Rectal smooth muscle tissue (tissue), 1 donor: ENCODE measurements at regions not wholly inside any gene's neighbourhood (a gene's known extent, or its start where the extent isn't known, plus 50 kb on each side); places are given as distances from the start of the nearest gene placed in this dataset.
"Not testable (repeated sequence)": the region's sequence is repeated elsewhere in the genome, so short reads cannot be mapped to it uniquely, and the experiment has no call there.

Experiments
- H3K27ac ChIP-seq: one replicate; pipeline ENCODE4 v1.7.0; 2013; ENCODE audit warnings: low read depth, low read length, inconsistent platforms
- H3K27me3 ChIP-seq: one replicate; pipeline ENCODE4 v1.7.0; 2013; ENCODE audit warnings: low read length; ENCODE audit not compliant: control insufficient read depth, insufficient read depth
- H3K36me3 ChIP-seq: one replicate; pipeline ENCODE4 v1.7.0; 2013; ENCODE audit warnings: low read length; ENCODE audit not compliant: control insufficient read depth, insufficient read depth
- H3K4me1 ChIP-seq: one replicate; pipeline ENCODE4 v1.7.0; 2013; ENCODE audit warnings: low read length; ENCODE audit not compliant: control insufficient read depth, insufficient read depth
- H3K4me3 ChIP-seq: one replicate; pipeline ENCODE4 v1.7.0; 2013; ENCODE audit warnings: low read length
- H3K9ac ChIP-seq: one replicate; pipeline ENCODE4 v1.7.0; 2013; ENCODE audit warnings: low read length

DNA sequence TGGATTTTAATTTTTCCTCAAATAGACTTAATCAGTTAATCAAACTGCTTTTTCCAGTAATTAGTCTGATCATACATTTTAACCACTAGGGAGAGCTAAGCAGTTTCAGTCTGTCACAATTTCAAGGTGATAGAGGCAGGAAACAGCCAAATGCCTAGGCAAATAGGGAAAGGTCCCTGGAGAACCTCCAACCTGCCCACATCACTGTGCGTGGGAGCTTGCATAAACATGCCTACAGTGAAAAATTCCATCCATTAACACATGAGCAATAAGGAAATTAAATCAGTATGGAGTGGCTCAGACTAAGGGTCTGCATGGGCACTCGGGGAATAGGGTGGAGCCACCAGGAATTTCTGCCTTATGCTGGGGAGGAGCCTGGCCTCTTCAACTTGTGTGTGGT, 74.6 kb downstream of the AASDHPPT start:
- Histone ChIP-seq H3K27ac (no peak overlapping the region), H3K4me3 (no peak overlapping the region), H3K9ac (no peak overlapping the region), H3K36me3 (no peaks in the 10 kb centered on the region), H3K27me3 (no peaks in the 10 kb centered on the region), H3K4me1 (no peaks in the 10 kb centered on the region)

DNA sequence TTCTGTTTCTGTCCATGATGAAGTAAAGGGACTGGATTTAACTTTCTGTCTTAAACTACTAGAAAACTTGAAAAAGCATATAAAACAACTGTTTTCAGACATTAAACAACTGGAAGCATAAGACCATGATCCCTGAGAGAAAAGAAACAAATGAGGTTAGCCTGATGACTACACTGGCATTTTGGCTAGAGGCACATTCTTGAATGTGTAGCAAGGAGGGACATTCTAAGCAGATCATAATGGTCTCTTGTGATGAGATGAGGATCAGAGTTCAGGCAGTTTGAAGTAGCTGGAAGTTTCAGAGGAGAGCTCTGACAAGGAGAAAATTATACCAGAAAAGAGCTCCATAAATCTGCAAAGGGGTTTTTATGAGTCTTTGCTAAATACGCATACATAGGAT, 75.4 kb downstream of the AASDHPPT start:
- H3K9ac ChIP-seq = no peak overlapping the region
- no peaks in the 10 kb centered on the region for H3K4me1 ChIP-seq
- H3K4me3 ChIP-seq = no peak overlapping the region
- no peaks in the 10 kb centered on the region for H3K36me3 ChIP-seq
- no peak overlapping the region for H3K27ac ChIP-seq
- H3K27me3 ChIP-seq = no peaks in the 10 kb centered on the region

GRCh38 chr11:106156290-106156937, 79.0 kb downstream of the AASDHPPT start:
- Histone ChIP-seq H3K27me3 (no peaks in the 10 kb centered on the region), H3K4me3 (no peak overlapping the region), H3K4me1 (no peaks in the 10 kb centered on the region), H3K27ac (no peak overlapping the region), H3K36me3 (no peaks in the 10 kb centered on the region), H3K9ac (no peak overlapping the region)

GRCh38 chr11:106158406-106158805, 80.9 kb downstream of the AASDHPPT start:
- H3K27me3 ChIP-seq = no peaks in the 10 kb centered on the region
- H3K9ac ChIP-seq = no peak overlapping the region
- no peak overlapping the region for H3K4me3 ChIP-seq
- no peaks in the 10 kb centered on the region for H3K36me3 ChIP-seq
- H3K27ac ChIP-seq = no peak overlapping the region
- H3K4me1 ChIP-seq = peaks cover 3% of the 10 kb centered on the region

- no peak overlapping the region for H3K9ac ChIP-seq
- no peaks in the 10 kb centered on the region for H3K27me3 ChIP-seq
- H3K36me3 ChIP-seq = no peaks in the 10 kb centered on the region
- H3K27ac ChIP-seq = no peak overlapping the region
- H3K4me3 ChIP-seq = no peak overlapping the region
- H3K4me1 ChIP-seq = peaks cover 3% of the 10 kb centered on the region
Observed at GRCh38 chr11:106159836-106160235, 82.4 kb downstream of the AASDHPPT start.

- H3K36me3 ChIP-seq = no peaks in the 10 kb centered on the region
- no peak overlapping the region for H3K27ac ChIP-seq
- H3K27me3 ChIP-seq = no peaks in the 10 kb centered on the region
Observed at GRCh38 chr11:106160494-106160893, 83.0 kb downstream of the AASDHPPT start.

DNA sequence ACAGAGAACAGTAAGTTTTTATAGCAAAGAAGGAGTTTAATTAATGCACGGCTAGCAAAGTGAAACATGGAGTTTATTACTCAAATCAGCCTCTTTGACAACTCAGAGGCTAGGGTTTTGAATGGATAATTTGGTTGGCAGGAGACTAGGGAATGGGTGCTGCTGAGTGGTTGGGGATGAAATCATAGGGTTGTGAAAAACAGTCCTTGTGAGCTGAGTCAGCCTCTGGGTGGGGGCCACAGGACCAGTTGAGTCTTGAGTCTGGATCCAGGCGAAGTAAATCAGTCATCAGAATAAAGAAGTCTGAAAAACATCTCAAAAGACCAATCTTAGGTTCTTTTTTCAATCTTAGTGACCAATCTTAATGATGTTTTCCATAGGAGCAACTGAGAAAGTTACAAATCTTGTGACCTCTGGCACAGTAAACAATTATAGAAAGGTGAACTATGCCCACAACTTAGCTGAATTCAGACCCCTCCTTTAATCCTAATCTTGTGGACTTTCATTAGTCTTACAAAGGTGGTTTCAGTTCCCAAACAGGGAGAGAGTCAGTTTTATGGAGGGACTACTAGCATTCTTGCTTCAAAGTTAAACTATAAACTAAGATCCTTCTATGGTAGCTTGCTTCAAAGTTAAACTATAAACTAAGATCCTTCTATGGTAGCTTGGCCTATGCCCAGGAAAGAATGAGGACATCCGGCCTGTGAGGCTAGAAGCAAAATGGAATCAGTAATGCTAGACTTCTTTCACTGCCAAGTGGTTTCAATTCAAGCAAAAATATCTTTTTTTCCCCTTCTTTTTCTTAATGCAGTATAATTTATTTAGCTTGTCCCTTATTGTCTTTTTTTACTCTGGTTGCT, 84.5 kb downstream of the AASDHPPT start:
- H3K4me1 ChIP-seq = peaks cover 3% of the 10 kb centered on the region
- no peak overlapping the region for H3K9ac ChIP-seq
- peak overlapping the region; percentile 64 for H3K27ac ChIP-seq
- H3K27me3 ChIP-seq = no peaks in the 10 kb centered on the region
- H3K4me3 ChIP-seq = no peak overlapping the region
- H3K36me3 ChIP-seq = no peaks in the 10 kb centered on the region

More at GRCh38 chr11:106160494-106160893, 83.0 kb downstream of the AASDHPPT start:
- no peak overlapping the region for H3K9ac ChIP-seq
- H3K4me1 ChIP-seq = peaks cover 3% of the 10 kb centered on the region
- H3K4me3 ChIP-seq = no peak overlapping the region

DNA sequence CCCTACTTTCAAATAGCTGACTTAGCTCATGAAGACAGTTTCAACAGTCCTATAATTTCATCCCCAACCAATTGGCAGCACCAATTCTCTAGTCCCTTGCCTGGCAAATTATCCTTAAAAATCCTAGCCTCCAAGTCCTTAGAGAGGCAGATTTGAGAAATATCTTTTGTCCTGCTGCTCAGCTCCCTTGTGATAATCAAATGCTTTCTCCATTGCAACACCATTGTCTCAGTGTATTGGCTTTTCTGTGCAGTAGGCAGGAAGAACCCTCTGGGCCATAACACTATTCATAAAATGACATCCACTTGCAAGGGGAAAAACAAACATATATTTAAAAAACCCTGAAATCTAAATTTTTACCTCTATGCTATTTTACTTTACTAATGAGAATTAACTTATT, 89.6 kb downstream of the AASDHPPT start:
- no peak overlapping the region for H3K27ac ChIP-seq
- no peaks in the 10 kb centered on the region for H3K27me3 ChIP-seq
- no peak overlapping the region for H3K4me3 ChIP-seq
- H3K4me1 ChIP-seq = peaks cover 3% of the 10 kb centered on the region
- no peak overlapping the region for H3K9ac ChIP-seq
- H3K36me3 ChIP-seq = no peaks in the 10 kb centered on the region

DNA sequence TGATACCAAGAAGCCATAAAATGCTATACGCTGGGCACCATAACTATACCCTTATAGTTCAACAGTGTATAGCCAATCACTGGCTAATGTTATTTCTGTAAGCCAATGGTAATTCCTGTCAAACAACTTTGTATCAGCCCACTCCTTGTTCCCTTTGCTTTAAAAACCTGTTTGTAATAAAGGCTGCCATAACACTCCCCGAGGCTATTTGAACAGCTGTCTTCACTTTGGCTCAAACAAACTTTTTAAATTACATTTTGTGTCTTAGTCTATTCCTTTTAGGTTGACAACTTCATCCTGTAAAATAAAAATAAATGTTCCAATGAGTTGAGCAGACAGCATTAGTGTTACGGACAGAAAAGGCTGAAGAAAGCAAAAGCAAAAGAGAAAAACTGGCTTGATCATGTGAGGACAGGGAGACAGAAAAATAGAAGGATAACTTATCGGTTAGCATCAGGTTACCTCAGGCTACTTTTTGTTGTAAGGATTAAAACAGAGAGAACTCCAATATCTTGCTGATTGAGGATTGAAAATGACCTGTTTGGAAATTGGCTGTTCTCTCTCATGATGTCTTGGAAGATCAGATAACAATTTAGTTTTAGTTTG, 95.0 kb downstream of the AASDHPPT start:
- H3K4me3 ChIP-seq = no peak overlapping the region
- H3K36me3 ChIP-seq = no peaks in the 10 kb centered on the region
- no peaks in the 10 kb centered on the region for H3K4me1 ChIP-seq
- H3K27me3 ChIP-seq = no peaks in the 10 kb centered on the region
- no peak overlapping the region for H3K9ac ChIP-seq
- no peak overlapping the region for H3K27ac ChIP-seq

DNA sequence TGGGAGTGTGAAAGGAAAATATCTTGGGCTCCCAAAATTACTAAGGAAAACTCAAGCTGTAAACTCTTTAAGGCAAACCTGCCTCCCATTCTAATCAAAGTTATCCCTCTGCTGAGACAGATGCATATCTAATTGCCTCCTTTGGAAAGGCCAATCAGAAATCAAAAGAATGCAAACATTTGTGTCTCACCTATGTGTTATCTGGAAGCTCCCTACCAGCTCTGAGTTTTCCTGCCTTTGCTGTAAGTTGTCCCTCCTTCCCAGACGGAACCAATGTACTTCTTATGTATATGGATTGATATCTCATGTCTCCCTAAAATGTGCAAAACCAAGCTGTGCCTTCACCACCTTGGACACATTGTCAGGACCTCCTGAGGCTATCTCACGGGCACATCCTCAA, 95.8 kb downstream of the AASDHPPT start:
- Histone ChIP-seq H3K9ac (no peak overlapping the region), H3K4me3 (no peak overlapping the region), H3K4me1 (no peaks in the 10 kb centered on the region), H3K27ac (no peak overlapping the region), H3K27me3 (no peaks in the 10 kb centered on the region), H3K36me3 (no peaks in the 10 kb centered on the region)

GRCh38 chr11:106174003-106174402, 96.5 kb downstream of the AASDHPPT start:
- H3K4me1 ChIP-seq, H3K4me3 ChIP-seq, H3K9ac ChIP-seq, H3K27me3 ChIP-seq, H3K27ac ChIP-seq, H3K36me3 ChIP-seq: not testable (repeated sequence)

- Histone ChIP-seq H3K4me3 (no peak overlapping the region), H3K4me1 (peaks cover 5% of the 10 kb centered on the region), H3K9ac (no peak overlapping the region), H3K27ac (no peak overlapping the region), H3K36me3 (no peaks in the 10 kb centered on the region), H3K27me3 (no peaks in the 10 kb centered on the region)
Observed at GRCh38 chr11:106176817-106177216, 99.4 kb downstream of the AASDHPPT start.
